ENCODE measurements at regions not wholly inside any gene's neighbourhood (a gene's known extent, or its start where the extent isn't known, plus 50 kb on each side); places are given as distances from the start of the nearest gene placed in this dataset.
"Not testable (repeated sequence)": the region's sequence is repeated elsewhere in the genome, so short reads cannot be mapped to it uniquely, and the experiment has no call there.

- DNase-seq (ENCODE audit: low read depth in 3 of 3), result no peak
These were observed 113.5 kb downstream of the TMEM30B start for GRCh38 chr14:61167642-61168041.

- DNase-seq (ENCODE audit: low read depth in 3 of 3), result no peak
These were observed 120.3 kb downstream of the TMEM30B start for GRCh38 chr14:61160798-61161197.

GRCh38 chr14:61154641-61155040 is 126.5 kb downstream of the TMEM30B start:
- DNase-seq (ENCODE audit: low read depth in 3 of 3), result no peak

GRCh38 chr14:61153914-61154545 is 127.1 kb downstream of the TMEM30B start:
- DNase-seq (ENCODE audit: low read depth in 3 of 3), result no peak

- no peak for DNase-seq (ENCODE audit: low read depth in 3 of 3)
These were observed 127.7 kb downstream of the TMEM30B start for GRCh38 chr14:61153431-61153830.

- no peak for DNase-seq (ENCODE audit: low read depth in 3 of 3)
These were observed 128.2 kb downstream of the TMEM30B start for GRCh38 chr14:61152851-61153364.

- DNase-seq (ENCODE audit: low read depth in 3 of 3), result no peak
These were observed 129.9 kb downstream of the TMEM30B start for GRCh38 chr14:61151251-61151650.

- DNase-seq (ENCODE audit: low read depth in 3 of 3), result no peak
These were observed 130.3 kb downstream of the TMEM30B start for GRCh38 chr14:61150851-61151250.

- no peak for DNase-seq (ENCODE audit: low read depth in 3 of 3)
These were observed 131.2 kb downstream of the TMEM30B start for GRCh38 chr14:61149896-61150295.

GRCh38 chr14:61148742-61149350 is 132.3 kb downstream of the TMEM30B start:
- DNase-seq (ENCODE audit: low read depth in 3 of 3), result no peak

GRCh38 chr14:61147831-61148549 is 133.1 kb downstream of the TMEM30B start:
- no peak for DNase-seq (ENCODE audit: low read depth in 3 of 3)

GRCh38 chr14:61147381-61147821 is 133.7 kb downstream of the TMEM30B start:
- no peak for DNase-seq (ENCODE audit: low read depth in 3 of 3)

GRCh38 chr14:61146899-61147298 is 134.2 kb downstream of the TMEM30B start:
- no peak for DNase-seq (ENCODE audit: low read depth in 3 of 3)

- no peak for DNase-seq (ENCODE audit: low read depth in 3 of 3)
These were observed 135.1 kb downstream of the TMEM30B start for GRCh38 chr14:61145903-61146481.

GRCh38 chr14:61145034-61145902 is 135.9 kb downstream of the TMEM30B start:
- no peak for DNase-seq (ENCODE audit: low read depth in 3 of 3)

GRCh38 chr14:61144117-61145033 is 136.8 kb downstream of the TMEM30B start:
- not testable (repeated sequence) for DNase-seq (ENCODE audit: low read depth in 3 of 3)

- DNase-seq (ENCODE audit: low read depth in 3 of 3), result no peak
These were observed 140.3 kb downstream of the TMEM30B start for GRCh38 chr14:61140872-61141271.

- no peak for DNase-seq (ENCODE audit: low read depth in 3 of 3)
These were observed 140.9 kb downstream of the TMEM30B start for GRCh38 chr14:61140271-61140670.

GRCh38 chr14:61139006-61139599 is 142.0 kb downstream of the TMEM30B start:
- no peak for DNase-seq (ENCODE audit: low read depth in 3 of 3)

- DNase-seq (ENCODE audit: low read depth in 3 of 3), result no peak
These were observed 148.2 kb downstream of the TMEM30B start for GRCh38 chr14:61132894-61133293.

All from stimulated activated CD4-positive, alpha-beta T cell treated with anti-CD3 and anti-CD28 coated beads, TNF-alpha, amount 100 ng/mL, for 24 hours (primary cell).